ENCODE measurements at regions not wholly inside any gene's neighbourhood (a gene's known extent, or its start where the extent isn't known, plus 50 kb on each side); places are given as distances from the start of the nearest gene placed in this dataset.

DNA sequence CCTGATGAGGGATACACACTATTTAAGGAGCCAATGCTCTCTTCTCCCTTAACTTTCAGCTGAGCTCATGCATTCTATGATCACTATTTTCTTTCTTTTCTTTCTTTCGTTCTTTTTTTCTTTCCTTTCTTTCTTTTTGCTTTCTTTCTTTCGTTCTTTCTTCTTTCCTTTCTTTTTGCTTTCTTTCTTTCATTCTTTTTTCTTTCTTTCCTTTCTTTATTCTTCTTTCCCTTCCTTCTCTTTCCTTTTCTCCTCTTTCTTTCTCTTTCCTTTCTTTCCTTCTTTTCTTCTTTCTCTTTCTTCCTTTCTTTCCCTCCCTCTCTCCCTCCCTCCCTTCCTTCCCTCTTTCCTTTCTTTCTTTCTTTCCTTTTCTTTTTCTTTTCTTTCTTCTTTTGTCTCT lies 761.2 kb downstream of the SEMA5A start:
- no peaks in the 10 kb centered on the region for H4K20me1 ChIP-seq (ENCODE audit: insufficient read depth)
- no peak overlapping the region for H2AFZ ChIP-seq (ENCODE audit: low read depth)
- no peak overlapping the region for H3K27ac ChIP-seq
- no peaks in the 10 kb centered on the region for H3K27me3 ChIP-seq (ENCODE audit: insufficient read depth, low read depth)
- H3K4me3 ChIP-seq (IDR thresholded peaks at IDR 0.05; ENCODE audit: insufficient read depth, low read depth, low read length) = no peak overlapping the region
- no peak overlapping the region for H3K9ac ChIP-seq
- no peak overlapping the region for H3K4me2 ChIP-seq
- H3K4me1 ChIP-seq (ENCODE audit: low read depth, poor library complexity, severe bottlenecking) = no peaks in the 10 kb centered on the region
- no peaks in the 10 kb centered on the region for H3K79me2 ChIP-seq (ENCODE audit: insufficient read depth, low read depth)
- TF ChIP-seq, protein P1, sequence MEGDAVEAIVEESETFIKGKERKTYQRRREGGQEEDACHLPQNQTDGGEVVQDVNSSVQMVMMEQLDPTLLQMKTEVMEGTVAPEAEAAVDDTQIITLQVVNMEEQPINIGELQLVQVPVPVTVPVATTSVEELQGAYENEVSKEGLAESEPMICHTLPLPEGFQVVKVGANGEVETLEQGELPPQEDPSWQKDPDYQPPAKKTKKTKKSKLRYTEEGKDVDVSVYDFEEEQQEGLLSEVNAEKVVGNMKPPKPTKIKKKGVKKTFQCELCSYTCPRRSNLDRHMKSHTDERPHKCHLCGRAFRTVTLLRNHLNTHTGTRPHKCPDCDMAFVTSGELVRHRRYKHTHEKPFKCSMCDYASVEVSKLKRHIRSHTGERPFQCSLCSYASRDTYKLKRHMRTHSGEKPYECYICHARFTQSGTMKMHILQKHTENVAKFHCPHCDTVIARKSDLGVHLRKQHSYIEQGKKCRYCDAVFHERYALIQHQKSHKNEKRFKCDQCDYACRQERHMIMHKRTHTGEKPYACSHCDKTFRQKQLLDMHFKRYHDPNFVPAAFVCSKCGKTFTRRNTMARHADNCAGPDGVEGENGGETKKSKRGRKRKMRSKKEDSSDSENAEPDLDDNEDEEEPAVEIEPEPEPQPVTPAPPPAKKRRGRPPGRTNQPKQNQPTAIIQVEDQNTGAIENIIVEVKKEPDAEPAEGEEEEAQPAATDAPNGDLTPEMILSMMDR (conservative IDR thresholded peaks at IDR 0.05; ENCODE audit: low read depth, low read length) = no peak
- no peaks in the 10 kb centered on the region for H3K36me3 ChIP-seq (ENCODE audit: insufficient read depth)

DNA sequence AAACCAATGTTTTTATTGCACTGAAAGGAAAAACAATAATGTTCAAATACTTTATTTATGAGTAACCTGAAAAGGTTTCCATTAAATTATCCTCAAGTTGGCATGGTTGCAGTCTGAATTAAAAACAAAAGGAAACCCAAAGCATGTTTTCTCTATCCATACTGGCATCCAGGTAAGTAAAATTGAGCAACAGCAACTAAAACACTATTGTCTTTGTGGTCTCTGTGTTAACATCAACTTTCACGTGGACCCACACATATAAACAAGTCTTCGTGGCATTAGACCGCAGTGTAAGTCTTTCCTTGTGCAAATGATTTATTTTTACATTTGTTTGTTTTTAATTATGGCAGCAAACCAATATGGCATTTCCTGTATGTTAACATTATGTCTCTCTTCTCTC lies 757.6 kb downstream of the SEMA5A start:
- Histone ChIP-seq H3K4me2 (no peak overlapping the region), H3K79me2 (ENCODE audit: insufficient read depth, low read depth) (no peaks in the 10 kb centered on the region), H3K9ac (no peak overlapping the region), H3K27ac (no peak overlapping the region), H3K4me3 (IDR thresholded peaks at IDR 0.05; ENCODE audit: insufficient read depth, low read depth, low read length) (no peak overlapping the region), H3K36me3 (ENCODE audit: insufficient read depth) (no peaks in the 10 kb centered on the region), H4K20me1 (ENCODE audit: insufficient read depth) (no peaks in the 10 kb centered on the region), H3K27me3 (ENCODE audit: insufficient read depth, low read depth) (no peaks in the 10 kb centered on the region), H3K4me1 (ENCODE audit: low read depth, poor library complexity, severe bottlenecking) (no peaks in the 10 kb centered on the region), H2AFZ (ENCODE audit: low read depth) (no peak overlapping the region)
- TF ChIP-seq, protein P1 (conservative IDR thresholded peaks at IDR 0.05; ENCODE audit: low read depth, low read length) = no peak

DNA sequence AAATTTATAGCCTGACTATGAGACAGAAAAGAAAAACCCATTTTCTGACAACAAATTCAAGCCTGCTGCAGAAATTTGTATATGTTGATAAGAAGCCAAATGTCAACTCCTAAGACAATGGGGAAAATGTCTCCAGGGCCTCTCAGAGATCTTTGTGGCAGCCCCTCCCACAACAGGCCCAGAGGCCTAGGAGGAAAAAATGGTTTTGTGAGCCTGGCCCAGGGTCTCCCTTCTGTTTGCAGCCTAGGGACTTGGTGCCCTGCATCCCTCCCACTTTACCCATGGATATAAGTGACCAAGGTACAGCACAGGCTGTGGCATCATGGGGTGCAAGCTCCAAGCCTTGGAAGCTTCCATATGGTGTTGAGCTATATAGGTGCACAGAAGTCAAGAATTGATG lies 740.2 kb downstream of the SEMA5A start:
- Histone ChIP-seq H3K27me3 (ENCODE audit: insufficient read depth, low read depth) (no peaks in the 10 kb centered on the region), H3K4me2 (no peak overlapping the region), H3K4me1 (ENCODE audit: low read depth, poor library complexity, severe bottlenecking) (no peaks in the 10 kb centered on the region), H3K27ac (no peak overlapping the region), H3K36me3 (ENCODE audit: insufficient read depth) (no peaks in the 10 kb centered on the region), H3K4me3 (IDR thresholded peaks at IDR 0.05; ENCODE audit: insufficient read depth, low read depth, low read length) (no peak overlapping the region), H3K9ac (no peak overlapping the region), H4K20me1 (ENCODE audit: insufficient read depth) (no peaks in the 10 kb centered on the region), H2AFZ (ENCODE audit: low read depth) (no peak overlapping the region), H3K79me2 (ENCODE audit: insufficient read depth, low read depth) (no peaks in the 10 kb centered on the region)
- TF ChIP-seq, protein P1 (conservative IDR thresholded peaks at IDR 0.05; ENCODE audit: low read depth, low read length) = no peak

- H3K4me3 ChIP-seq (IDR thresholded peaks at IDR 0.05; ENCODE audit: insufficient read depth, low read depth, low read length) = no peak overlapping the region
- H3K79me2 ChIP-seq (ENCODE audit: insufficient read depth, low read depth) = no peaks in the 10 kb centered on the region
- no peak overlapping the region for H2AFZ ChIP-seq (ENCODE audit: low read depth)
- H3K36me3 ChIP-seq (ENCODE audit: insufficient read depth) = no peaks in the 10 kb centered on the region
- no peaks in the 10 kb centered on the region for H4K20me1 ChIP-seq (ENCODE audit: insufficient read depth)
- no peak overlapping the region for H3K27ac ChIP-seq
- no peak overlapping the region for H3K4me2 ChIP-seq
- no peaks in the 10 kb centered on the region for H3K4me1 ChIP-seq (ENCODE audit: low read depth, poor library complexity, severe bottlenecking)
- no peaks in the 10 kb centered on the region for H3K27me3 ChIP-seq (ENCODE audit: insufficient read depth, low read depth)
- TF ChIP-seq, protein P1 (conservative IDR thresholded peaks at IDR 0.05; ENCODE audit: low read depth, low read length) = no peak
- no peak overlapping the region for H3K9ac ChIP-seq
These were observed 738.2 kb downstream of the SEMA5A start for GRCh38 chr5:8807636-8808035.

All from KMS-11 (cell line).